ENCODE measurements at regions not wholly inside any gene's neighbourhood (a gene's known extent, or its start where the extent isn't known, plus 50 kb on each side); places are given as distances from the start of the nearest gene placed in this dataset.

GRCh38 chr6:48447251-48447650 is 336.3 kb upstream of the PTCHD4 start:
- intact Hi-C loops (cut with DNase I), result no loop called here
- WGBS, 4 donors, result 93 to 96% (median 93%) methylated on average over 5 of the region's 5 CpGs
- ATAC-seq, result no peak

GRCh38 chr6:48429610-48430009 is 318.6 kb upstream of the PTCHD4 start:
- DNase-seq (no peak), ATAC-seq (no peak)
- Histone ChIP-seq H3K9me3 (no peaks in the 10 kb centered on the region), H3K27me3 (no peaks in the 10 kb centered on the region), H3K4me3 (no peak overlapping the region), H3K4me1 (no peaks in the 10 kb centered on the region), H3K27ac (no peak overlapping the region), H3K36me3 (no peaks in the 10 kb centered on the region)
- intact Hi-C loops (cut with DNase I), result no loop called here
- no peak for TF ChIP-seq CTCF (IDR thresholded peaks at IDR 0.05)
- TF ChIP-seq POLR2A (IDR thresholded peaks at IDR 0.05), result no peak

More at GRCh38 chr6:48447251-48447650, 336.3 kb upstream of the PTCHD4 start:
- H3K4me3 ChIP-seq, result no peak overlapping the region
- no peaks in the 10 kb centered on the region for H3K27me3 ChIP-seq
- H3K36me3 ChIP-seq, result no peaks in the 10 kb centered on the region
- no peak overlapping the region for H3K27ac ChIP-seq
- TF ChIP-seq CTCF (IDR thresholded peaks at IDR 0.05) (no peak), POLR2A (IDR thresholded peaks at IDR 0.05) (no peak)
- H3K9me3 ChIP-seq, result peaks cover 0 to 16% (median 0%) of the 10 kb centered on the region in 12 donors
- DNase-seq, result no peak
- no peaks in the 10 kb centered on the region for H3K4me1 ChIP-seq

GRCh38 chr6:48429021-48429420 is 318.0 kb upstream of the PTCHD4 start:
- TF ChIP-seq CTCF (IDR thresholded peaks at IDR 0.05) (no peak), POLR2A (IDR thresholded peaks at IDR 0.05) (no peak)
- Histone ChIP-seq H3K27me3 (no peaks in the 10 kb centered on the region), H3K36me3 (no peaks in the 10 kb centered on the region), H3K27ac (no peak overlapping the region), H3K4me1 (no peaks in the 10 kb centered on the region), H3K9me3 (no peaks in the 10 kb centered on the region), H3K4me3 (no peak overlapping the region)
- intact Hi-C loops (cut with DNase I), result no loop called here
- no peak for ATAC-seq
- DNase-seq, result no peak

- DNase-seq (no peak), ATAC-seq (no peak)
- intact Hi-C loops (cut with DNase I), result no loop called here
- no peak overlapping the region for H3K4me3 ChIP-seq
- 83 to 89% (median 85%) methylated on average over 3 of the region's 3 CpGs for WGBS, 4 donors
- no peaks in the 10 kb centered on the region for H3K36me3 ChIP-seq
- no peaks in the 10 kb centered on the region for H3K4me1 ChIP-seq
- H3K27ac ChIP-seq, result no peak overlapping the region
- H3K27me3 ChIP-seq, result no peaks in the 10 kb centered on the region
- TF ChIP-seq POLR2A (IDR thresholded peaks at IDR 0.05), result no peak
- no peaks in the 10 kb centered on the region for H3K9me3 ChIP-seq
Measured at GRCh38 chr6:48426636-48427035, 315.6 kb upstream of the PTCHD4 start.

- H3K4me3 ChIP-seq, result no peak overlapping the region
- no peak for TF ChIP-seq POLR2A (IDR thresholded peaks at IDR 0.05)
- DNase-seq, result no peak
- no peak overlapping the region for H3K27ac ChIP-seq
- no peaks in the 10 kb centered on the region for H3K36me3 ChIP-seq
- H3K4me1 ChIP-seq, result no peaks in the 10 kb centered on the region
- no peaks in the 10 kb centered on the region for H3K27me3 ChIP-seq
- 73 to 90% (median 86%) methylated on average over 1 of the region's 1 CpG for WGBS, 4 donors
- no peaks in the 10 kb centered on the region for H3K9me3 ChIP-seq
- ATAC-seq, result no peak
- intact Hi-C loops (cut with DNase I), result no loop called here
Measured at GRCh38 chr6:48423640-48424365, 312.8 kb upstream of the PTCHD4 start.
